ENCODE measurements at regions not wholly inside any gene's neighbourhood (a gene's known extent, or its start where the extent isn't known, plus 50 kb on each side); places are given as distances from the start of the nearest gene placed in this dataset.
"Not testable (repeated sequence)": the region's sequence is repeated elsewhere in the genome, so short reads cannot be mapped to it uniquely, and the experiment has no call there.

GRCh38 chr16:31754998-31755615 is 118.5 kb upstream of the ZNF267 start:
- no peak overlapping the region for H3K4me3 Mint-ChIP-seq
- no peaks in the 10 kb centered on the region for H3K27me3 Mint-ChIP-seq
- H3K27ac Mint-ChIP-seq: no peak overlapping the region
- peaks cover 72% of the 10 kb centered on the region for H3K36me3 Mint-ChIP-seq
- H3K4me1 Mint-ChIP-seq (ENCODE audit: low read depth): no peaks in the 10 kb centered on the region
- H3K9me3 Mint-ChIP-seq (ENCODE audit: low read depth): peaks cover 51% of the 10 kb centered on the region

- no peak overlapping the region for H3K27ac Mint-ChIP-seq
- no peaks in the 10 kb centered on the region for H3K27me3 Mint-ChIP-seq
- H3K4me3 Mint-ChIP-seq: no peak overlapping the region
- peaks cover 25% of the 10 kb centered on the region for H3K9me3 Mint-ChIP-seq (ENCODE audit: low read depth)
- H3K4me1 Mint-ChIP-seq (ENCODE audit: low read depth): no peaks in the 10 kb centered on the region
- peaks cover 25% of the 10 kb centered on the region for H3K36me3 Mint-ChIP-seq
These were observed 109.5 kb upstream of the ZNF267 start for GRCh38 chr16:31764103-31764502.

GRCh38 chr16:31767267-31767666 is 106.3 kb upstream of the ZNF267 start:
- Mint-ChIP-seq H3K4me3 (no peak overlapping the region), H3K27me3 (no peaks in the 10 kb centered on the region), H3K27ac (no peak overlapping the region), H3K36me3 (peaks cover 19% of the 10 kb centered on the region), H3K4me1 (ENCODE audit: low read depth) (no peaks in the 10 kb centered on the region), H3K9me3 (ENCODE audit: low read depth) (peaks cover 17% of the 10 kb centered on the region)

GRCh38 chr16:31780342-31780741 is 93.3 kb upstream of the ZNF267 start:
- no peak overlapping the region for H3K27ac Mint-ChIP-seq
- H3K9me3 Mint-ChIP-seq (ENCODE audit: low read depth): peaks cover 37% of the 10 kb centered on the region
- no peaks in the 10 kb centered on the region for H3K4me1 Mint-ChIP-seq (ENCODE audit: low read depth)
- no peak overlapping the region for H3K4me3 Mint-ChIP-seq
- H3K36me3 Mint-ChIP-seq: peaks cover 35% of the 10 kb centered on the region
- H3K27me3 Mint-ChIP-seq: no peaks in the 10 kb centered on the region

- Mint-ChIP-seq H3K4me1 (ENCODE audit: low read depth) (no peaks in the 10 kb centered on the region), H3K27ac (no peak overlapping the region), H3K27me3 (peaks cover 1% of the 10 kb centered on the region), H3K4me3 (no peak overlapping the region), H3K9me3 (ENCODE audit: low read depth) (peaks cover 44% of the 10 kb centered on the region), H3K36me3 (peaks cover 34% of the 10 kb centered on the region)
These were observed 88.5 kb upstream of the ZNF267 start for GRCh38 chr16:31785126-31785525.

GRCh38 chr16:31807086-31807485 is 66.5 kb upstream of the ZNF267 start:
- H3K27me3 Mint-ChIP-seq: peaks cover 4% of the 10 kb centered on the region
- no peaks in the 10 kb centered on the region for H3K9me3 Mint-ChIP-seq (ENCODE audit: low read depth)
- no peaks in the 10 kb centered on the region for H3K4me1 Mint-ChIP-seq (ENCODE audit: low read depth)
- no peak overlapping the region for H3K4me3 Mint-ChIP-seq
- H3K36me3 Mint-ChIP-seq: peaks cover 4% of the 10 kb centered on the region
- no peak overlapping the region for H3K27ac Mint-ChIP-seq

- H3K4me3 Mint-ChIP-seq: no peak overlapping the region
- no peaks in the 10 kb centered on the region for H3K9me3 Mint-ChIP-seq (ENCODE audit: low read depth)
- H3K27me3 Mint-ChIP-seq: peaks cover 4% of the 10 kb centered on the region
- H3K36me3 Mint-ChIP-seq: peaks cover under 1% of the 10 kb centered on the region
- H3K4me1 Mint-ChIP-seq (ENCODE audit: low read depth): no peaks in the 10 kb centered on the region
- no peak overlapping the region for H3K27ac Mint-ChIP-seq
These were observed 62.7 kb upstream of the ZNF267 start for GRCh38 chr16:31810863-31811262.

GRCh38 chr16:31816141-31816540 is 57.5 kb upstream of the ZNF267 start:
- not testable (repeated sequence) for H3K4me1 Mint-ChIP-seq (ENCODE audit: low read depth); H3K27me3 Mint-ChIP-seq; H3K9me3 Mint-ChIP-seq (ENCODE audit: low read depth); H3K36me3 Mint-ChIP-seq; H3K27ac Mint-ChIP-seq; H3K4me3 Mint-ChIP-seq

GRCh38 chr16:31819386-31819785 is 54.2 kb upstream of the ZNF267 start:
- Mint-ChIP-seq H3K27ac (no peak overlapping the region), H3K4me3 (no peak overlapping the region), H3K27me3 (peaks cover 13% of the 10 kb centered on the region), H3K9me3 (ENCODE audit: low read depth) (no peaks in the 10 kb centered on the region), H3K36me3 (peaks cover 2% of the 10 kb centered on the region), H3K4me1 (ENCODE audit: low read depth) (no peaks in the 10 kb centered on the region)

GRCh38 chr16:31819948-31820347 is 53.7 kb upstream of the ZNF267 start:
- Mint-ChIP-seq H3K4me3 (no peak overlapping the region), H3K9me3 (ENCODE audit: low read depth) (no peaks in the 10 kb centered on the region), H3K27ac (no peak overlapping the region), H3K4me1 (ENCODE audit: low read depth) (no peaks in the 10 kb centered on the region), H3K27me3 (peaks cover 14% of the 10 kb centered on the region), H3K36me3 (peaks cover 4% of the 10 kb centered on the region)
